ENCODE measurements at regions not wholly inside any gene's neighbourhood (a gene's known extent, or its start where the extent isn't known, plus 50 kb on each side); places are given as distances from the start of the nearest gene placed in this dataset.

DNA sequence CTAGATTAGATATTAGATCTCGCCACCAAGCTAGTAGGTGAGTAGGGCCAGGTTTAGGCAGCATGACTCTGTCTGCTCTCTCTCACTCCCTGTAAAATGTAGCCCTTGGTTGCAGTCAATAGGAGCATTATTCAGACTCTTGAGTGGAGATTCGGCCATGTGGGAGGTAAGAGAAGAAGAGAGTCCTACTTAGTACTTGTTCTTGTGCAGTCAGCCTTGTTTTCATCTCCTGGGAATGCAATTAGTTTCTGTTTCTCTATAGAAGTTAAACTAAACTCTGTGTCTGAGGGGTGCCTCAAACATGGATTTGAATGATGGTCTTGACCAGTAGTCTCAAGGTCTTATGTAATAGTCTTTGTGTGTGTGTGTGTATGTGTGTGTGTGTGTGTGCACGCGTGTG, 229.5 kb upstream of the DPH6 start:
- Histone ChIP-seq H3K4me1 (no peaks in the 10 kb centered on the region), H3K36me3 (no peaks in the 10 kb centered on the region), H3K9me3 (no peaks in the 10 kb centered on the region), H3K27ac (no peak overlapping the region), H3K4me3 (no peak overlapping the region), H3K27me3 (no peaks in the 10 kb centered on the region)
- FAIRE-seq (no peak), ATAC-seq (no peak), DNase-seq (no peak)
- 92% methylated on average over 4 of the region's 4 CpGs for WGBS, 2 donors
- TF ChIP-seq, protein P1, sequence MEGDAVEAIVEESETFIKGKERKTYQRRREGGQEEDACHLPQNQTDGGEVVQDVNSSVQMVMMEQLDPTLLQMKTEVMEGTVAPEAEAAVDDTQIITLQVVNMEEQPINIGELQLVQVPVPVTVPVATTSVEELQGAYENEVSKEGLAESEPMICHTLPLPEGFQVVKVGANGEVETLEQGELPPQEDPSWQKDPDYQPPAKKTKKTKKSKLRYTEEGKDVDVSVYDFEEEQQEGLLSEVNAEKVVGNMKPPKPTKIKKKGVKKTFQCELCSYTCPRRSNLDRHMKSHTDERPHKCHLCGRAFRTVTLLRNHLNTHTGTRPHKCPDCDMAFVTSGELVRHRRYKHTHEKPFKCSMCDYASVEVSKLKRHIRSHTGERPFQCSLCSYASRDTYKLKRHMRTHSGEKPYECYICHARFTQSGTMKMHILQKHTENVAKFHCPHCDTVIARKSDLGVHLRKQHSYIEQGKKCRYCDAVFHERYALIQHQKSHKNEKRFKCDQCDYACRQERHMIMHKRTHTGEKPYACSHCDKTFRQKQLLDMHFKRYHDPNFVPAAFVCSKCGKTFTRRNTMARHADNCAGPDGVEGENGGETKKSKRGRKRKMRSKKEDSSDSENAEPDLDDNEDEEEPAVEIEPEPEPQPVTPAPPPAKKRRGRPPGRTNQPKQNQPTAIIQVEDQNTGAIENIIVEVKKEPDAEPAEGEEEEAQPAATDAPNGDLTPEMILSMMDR (IDR thresholded peaks at IDR 0.05): no peak
- intact Hi-C loops (cut with DNase I): no loop called here

DNA sequence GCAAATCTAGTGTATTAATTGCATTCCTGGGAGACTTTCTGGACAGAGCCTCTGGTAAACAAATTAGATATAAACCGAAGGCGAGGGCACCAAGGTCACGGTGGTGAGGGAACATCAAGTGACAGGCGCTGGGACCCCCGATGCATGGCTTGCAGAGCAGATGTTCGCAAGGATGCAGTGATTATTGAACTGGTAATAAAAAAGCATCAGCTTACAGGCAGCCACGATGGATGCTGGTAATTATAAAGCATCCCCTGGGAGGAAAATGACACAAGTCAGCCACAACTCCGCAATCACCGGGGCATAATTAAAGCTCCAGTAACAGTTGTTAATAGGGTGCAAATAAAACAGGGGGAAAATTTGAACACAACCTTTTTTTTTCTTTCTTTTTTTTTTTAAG, 231.1 kb upstream of the DPH6 start:
- Histone ChIP-seq H3K4me1 (no peaks in the 10 kb centered on the region), H3K27ac (no peak overlapping the region), H3K36me3 (no peaks in the 10 kb centered on the region), H3K27me3 (no peaks in the 10 kb centered on the region), H3K9me3 (no peaks in the 10 kb centered on the region), H3K4me3 (no peak overlapping the region)
- WGBS, 2 donors: 78 to 84% methylated on average over 9 of the region's 9 CpGs
- TF ChIP-seq, protein P1 (IDR thresholded peaks at IDR 0.05): no peak
- no peak for ATAC-seq
- no peak for FAIRE-seq
- no peak for DNase-seq
- intact Hi-C loops (cut with DNase I): no loop called here

DNA sequence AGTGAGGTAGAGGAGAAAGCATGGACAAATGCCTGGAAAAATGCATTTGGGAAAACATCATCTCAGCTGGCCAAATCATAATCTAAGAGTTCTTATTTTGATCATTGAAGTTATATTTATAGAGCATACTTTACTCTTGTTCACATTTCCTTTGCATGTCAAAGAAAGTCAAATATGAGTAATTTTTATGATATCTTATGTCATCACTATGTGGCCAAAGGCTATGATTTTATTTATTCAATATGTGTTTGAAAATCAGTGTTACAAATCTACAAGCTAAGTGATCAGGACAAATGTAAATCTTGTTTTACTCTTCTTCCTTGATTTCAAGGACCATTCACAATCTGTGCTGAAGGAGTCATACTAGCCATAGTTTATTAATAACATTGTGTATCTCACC, 237.2 kb upstream of the DPH6 start:
- FAIRE-seq: no peak
- TF ChIP-seq, protein P1 (IDR thresholded peaks at IDR 0.05): no peak
- intact Hi-C loops (cut with DNase I): no loop called here

DNA sequence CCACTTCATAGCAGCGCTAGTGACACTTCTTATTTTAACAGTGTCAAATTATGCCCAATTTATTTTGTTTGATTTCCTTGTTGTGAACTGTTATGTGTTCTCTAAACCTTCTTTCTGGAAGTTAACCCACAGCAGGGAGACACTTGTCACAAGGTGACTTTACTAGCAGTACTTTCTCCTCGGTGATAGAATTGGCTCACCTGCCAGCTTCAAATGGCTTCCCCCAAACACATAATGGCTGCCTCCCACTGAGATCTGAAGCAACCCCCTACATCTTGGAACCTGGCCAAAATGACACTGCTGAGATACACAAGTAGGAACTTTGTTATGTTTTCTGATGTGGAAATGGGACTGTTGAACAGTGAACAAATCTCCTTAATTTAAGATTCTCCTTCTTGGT, 238.8 kb upstream of the DPH6 start:
- DNase-seq (peak in 1 of 6 donors; percentile 12), ATAC-seq (peak in 2 of 4 donors; percentile 35 to 47), FAIRE-seq (no peak)
- H3K4me1 ChIP-seq: no peaks in the 10 kb centered on the region
- TF ChIP-seq, protein P1 (IDR thresholded peaks at IDR 0.05): no peak
- H3K9me3 ChIP-seq: no peaks in the 10 kb centered on the region
- H3K27ac ChIP-seq: no peak overlapping the region
- H3K36me3 ChIP-seq: no peaks in the 10 kb centered on the region
- WGBS, 2 donors: 51 to 60% methylated on average over 2 of the region's 2 CpGs
- intact Hi-C loops (cut with DNase I): no loop called here
- no peak overlapping the region for H3K4me3 ChIP-seq
- no peaks in the 10 kb centered on the region for H3K27me3 ChIP-seq

More for the DNA sequence above, 237.2 kb upstream of the DPH6 start:
- no peaks in the 10 kb centered on the region for H3K9me3 ChIP-seq
- no peaks in the 10 kb centered on the region for H3K36me3 ChIP-seq
- H3K4me1 ChIP-seq: no peaks in the 10 kb centered on the region
- no peak overlapping the region for H3K4me3 ChIP-seq
- no peak for ATAC-seq
- no peak for DNase-seq
- no peaks in the 10 kb centered on the region for H3K27me3 ChIP-seq
- no peak overlapping the region for H3K27ac ChIP-seq

DNA sequence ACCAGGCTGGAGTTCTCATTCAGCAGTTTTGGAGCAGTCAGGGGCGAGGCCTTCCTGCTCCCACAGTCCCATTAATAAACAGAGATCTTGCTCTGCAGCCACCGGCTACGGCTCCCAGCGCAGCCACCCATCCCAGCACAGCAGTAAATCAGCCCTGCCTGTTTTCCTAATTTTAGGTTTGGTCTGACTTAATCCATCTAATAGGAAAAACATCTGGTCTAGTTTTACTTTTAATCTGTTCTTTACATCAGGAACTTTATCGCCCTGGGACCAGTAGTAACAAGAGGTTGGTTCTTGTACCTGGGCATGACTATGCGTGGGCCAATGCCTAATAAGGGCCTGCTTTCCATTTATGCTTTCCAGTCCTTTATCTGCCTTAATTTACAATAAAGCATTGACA, 264.0 kb upstream of the DPH6 start:
- ATAC-seq (no peak), FAIRE-seq (no peak), DNase-seq (peak in 1 of 6 donors; percentile 7)
- Histone ChIP-seq H3K27ac (no peak overlapping the region), H3K4me1 (no peaks in the 10 kb centered on the region), H3K27me3 (no peaks in the 10 kb centered on the region), H3K9me3 (no peaks in the 10 kb centered on the region), H3K36me3 (no peaks in the 10 kb centered on the region), H3K4me3 (no peak overlapping the region)
- TF ChIP-seq, protein P1 (IDR thresholded peaks at IDR 0.05): no peak
- intact Hi-C loops (cut with DNase I): no loop called here
- 94% methylated on average over 6 of the region's 6 CpGs for WGBS, 2 donors

Data from pancreas (tissue), 10 donors.